ENCODE measurements at regions not wholly inside any gene's neighbourhood (a gene's known extent, or its start where the extent isn't known, plus 50 kb on each side); places are given as distances from the start of the nearest gene placed in this dataset.

GRCh38 chr2:111686994-111687393 lies 197.0 kb downstream of the ANAPC1 start:
- TF ChIP-seq EZH2phosphoT487 (IDR thresholded peaks at IDR 0.05; ENCODE audit: insufficient read depth, low read depth) = no peak
- TF ChIP-seq EZH2 (IDR thresholded peaks at IDR 0.05; ENCODE audit: insufficient read depth, poor library complexity, severe bottlenecking) = no peak

Data from GM23248 (cell line).